ENCODE measurements at regions not wholly inside any gene's neighbourhood (a gene's known extent, or its start where the extent isn't known, plus 50 kb on each side); places are given as distances from the start of the nearest gene placed in this dataset.
"Not testable (repeated sequence)": the region's sequence is repeated elsewhere in the genome, so short reads cannot be mapped to it uniquely, and the experiment has no call there.

- Mint-ChIP-seq H3K27me3 (no peaks in the 10 kb centered on the region), H3K27ac (no peak overlapping the region), H3K4me3 (no peak overlapping the region), H3K9me3 (no peaks in the 10 kb centered on the region), H3K4me1 (no peaks in the 10 kb centered on the region), H3K36me3 (ENCODE audit: low read depth) (peaks cover 100% of the 10 kb centered on the region)
- ATAC-seq (replicated peaks): peak; percentile 47
Observed at GRCh38 chr9:92242260-92243136, 51.0 kb downstream of the IARS1 start.

GRCh38 chr9:92236915-92237314 is 56.6 kb downstream of the IARS1 start:
- H3K9me3 Mint-ChIP-seq: no peaks in the 10 kb centered on the region
- no peak overlapping the region for H3K4me3 Mint-ChIP-seq
- ATAC-seq (replicated peaks): no peak
- no peak overlapping the region for H3K27ac Mint-ChIP-seq
- peaks cover 100% of the 10 kb centered on the region for H3K36me3 Mint-ChIP-seq (ENCODE audit: low read depth)
- H3K4me1 Mint-ChIP-seq: no peaks in the 10 kb centered on the region
- H3K27me3 Mint-ChIP-seq: no peaks in the 10 kb centered on the region

- no peak overlapping the region for H3K4me3 Mint-ChIP-seq
- H3K36me3 Mint-ChIP-seq (ENCODE audit: low read depth): peaks cover 97% of the 10 kb centered on the region
- no peaks in the 10 kb centered on the region for H3K4me1 Mint-ChIP-seq
- no peak for ATAC-seq (replicated peaks)
- no peaks in the 10 kb centered on the region for H3K27me3 Mint-ChIP-seq
- H3K27ac Mint-ChIP-seq: no peak overlapping the region
- H3K9me3 Mint-ChIP-seq: no peaks in the 10 kb centered on the region
Observed at GRCh38 chr9:92236465-92236864, 57.0 kb downstream of the IARS1 start.

GRCh38 chr9:92234514-92234913 is 59.0 kb downstream of the IARS1 start:
- Mint-ChIP-seq H3K27me3 (no peaks in the 10 kb centered on the region), H3K4me1 (no peaks in the 10 kb centered on the region), H3K27ac (no peak overlapping the region), H3K36me3 (ENCODE audit: low read depth) (peaks cover 94% of the 10 kb centered on the region), H3K9me3 (no peaks in the 10 kb centered on the region), H3K4me3 (no peak overlapping the region)
- no peak for ATAC-seq (replicated peaks)

GRCh38 chr9:92232190-92232589 is 61.3 kb downstream of the IARS1 start:
- no peak for ATAC-seq (replicated peaks)
- Mint-ChIP-seq H3K27ac (peak overlapping the region; percentile 13), H3K9me3 (no peaks in the 10 kb centered on the region)

GRCh38 chr9:92228628-92229027 is 64.9 kb downstream of the IARS1 start:
- no peak overlapping the region for H3K27ac Mint-ChIP-seq
- H3K27me3 Mint-ChIP-seq: no peaks in the 10 kb centered on the region
- H3K36me3 Mint-ChIP-seq (ENCODE audit: low read depth): peaks cover 88% of the 10 kb centered on the region
- ATAC-seq (replicated peaks): no peak
- H3K4me3 Mint-ChIP-seq: no peak overlapping the region
- H3K9me3 Mint-ChIP-seq: no peaks in the 10 kb centered on the region
- H3K4me1 Mint-ChIP-seq: no peaks in the 10 kb centered on the region

More at GRCh38 chr9:92232190-92232589, 61.3 kb downstream of the IARS1 start:
- Mint-ChIP-seq H3K27me3 (no peaks in the 10 kb centered on the region), H3K36me3 (ENCODE audit: low read depth) (peaks cover 91% of the 10 kb centered on the region), H3K4me3 (no peak overlapping the region), H3K4me1 (no peaks in the 10 kb centered on the region)

GRCh38 chr9:92224177-92224576 is 69.3 kb downstream of the IARS1 start:
- Mint-ChIP-seq H3K36me3 (ENCODE audit: low read depth) (peaks cover 85% of the 10 kb centered on the region), H3K27ac (peak overlapping the region; percentile 9), H3K4me3 (no peak overlapping the region), H3K9me3 (no peaks in the 10 kb centered on the region), H3K4me1 (no peaks in the 10 kb centered on the region), H3K27me3 (no peaks in the 10 kb centered on the region)
- no peak for ATAC-seq (replicated peaks)

GRCh38 chr9:92223758-92224157 is 69.7 kb downstream of the IARS1 start:
- H3K9me3 Mint-ChIP-seq: no peaks in the 10 kb centered on the region
- no peak for ATAC-seq (replicated peaks)
- H3K27me3 Mint-ChIP-seq: no peaks in the 10 kb centered on the region
- peaks cover 85% of the 10 kb centered on the region for H3K36me3 Mint-ChIP-seq (ENCODE audit: low read depth)
- peak overlapping the region; percentile 9 for H3K27ac Mint-ChIP-seq
- no peak overlapping the region for H3K4me3 Mint-ChIP-seq
- H3K4me1 Mint-ChIP-seq: no peaks in the 10 kb centered on the region

- H3K36me3 Mint-ChIP-seq (ENCODE audit: low read depth): peaks cover 67% of the 10 kb centered on the region
- H3K27ac Mint-ChIP-seq: no peak overlapping the region
- H3K9me3 Mint-ChIP-seq: no peaks in the 10 kb centered on the region
Observed at GRCh38 chr9:92208693-92209524, 84.6 kb downstream of the IARS1 start.

GRCh38 chr9:92206488-92206887 is 87.0 kb downstream of the IARS1 start:
- Mint-ChIP-seq H3K36me3 (ENCODE audit: low read depth) (peaks cover 42% of the 10 kb centered on the region), H3K27me3 (no peaks in the 10 kb centered on the region), H3K27ac (no peak overlapping the region), H3K4me3 (no peak overlapping the region), H3K9me3 (no peaks in the 10 kb centered on the region), H3K4me1 (no peaks in the 10 kb centered on the region)
- ATAC-seq (replicated peaks): peak; percentile 31

More at GRCh38 chr9:92208693-92209524, 84.6 kb downstream of the IARS1 start:
- no peak for ATAC-seq (replicated peaks)
- no peaks in the 10 kb centered on the region for H3K27me3 Mint-ChIP-seq
- no peak overlapping the region for H3K4me3 Mint-ChIP-seq
- peaks cover 5% of the 10 kb centered on the region for H3K4me1 Mint-ChIP-seq

GRCh38 chr9:92203887-92204286 is 88.7 kb upstream of the SPTLC1 start:
- not testable (repeated sequence) for H3K27ac Mint-ChIP-seq; H3K4me1 Mint-ChIP-seq; H3K4me3 Mint-ChIP-seq; H3K27me3 Mint-ChIP-seq; ATAC-seq (replicated peaks); H3K9me3 Mint-ChIP-seq
- peaks cover 16% of the 10 kb centered on the region for H3K36me3 Mint-ChIP-seq (ENCODE audit: low read depth)

GRCh38 chr9:92198237-92198636 is 83.0 kb upstream of the SPTLC1 start:
- H3K27me3 Mint-ChIP-seq; H3K36me3 Mint-ChIP-seq (ENCODE audit: low read depth): not testable (repeated sequence)

GRCh38 chr9:92196909-92197308 is 81.7 kb upstream of the SPTLC1 start:
- no peak overlapping the region for H3K27ac Mint-ChIP-seq
- no peaks in the 10 kb centered on the region for H3K4me1 Mint-ChIP-seq
- H3K27me3 Mint-ChIP-seq: peaks cover 13% of the 10 kb centered on the region
- peaks cover 10% of the 10 kb centered on the region for H3K9me3 Mint-ChIP-seq
- no peaks in the 10 kb centered on the region for H3K36me3 Mint-ChIP-seq (ENCODE audit: low read depth)
- no peak overlapping the region for H3K4me3 Mint-ChIP-seq
- ATAC-seq (replicated peaks): no peak

More at GRCh38 chr9:92198237-92198636, 83.0 kb upstream of the SPTLC1 start:
- peaks cover 10% of the 10 kb centered on the region for H3K9me3 Mint-ChIP-seq
- H3K4me3 Mint-ChIP-seq; H3K27ac Mint-ChIP-seq; ATAC-seq (replicated peaks); H3K4me1 Mint-ChIP-seq: not testable (repeated sequence)

GRCh38 chr9:92196400-92196799 is 81.2 kb upstream of the SPTLC1 start:
- Mint-ChIP-seq H3K27ac (no peak overlapping the region), H3K9me3 (peaks cover 10% of the 10 kb centered on the region), H3K36me3 (ENCODE audit: low read depth) (no peaks in the 10 kb centered on the region), H3K4me1 (no peaks in the 10 kb centered on the region), H3K4me3 (no peak overlapping the region), H3K27me3 (peaks cover 13% of the 10 kb centered on the region)
- ATAC-seq (replicated peaks): no peak

GRCh38 chr9:92191801-92192200 is 76.6 kb upstream of the SPTLC1 start:
- peaks cover 4% of the 10 kb centered on the region for H3K9me3 Mint-ChIP-seq
- H3K27ac Mint-ChIP-seq: no peak overlapping the region
- H3K4me3 Mint-ChIP-seq: no peak overlapping the region
- peaks cover 19% of the 10 kb centered on the region for H3K27me3 Mint-ChIP-seq
- H3K36me3 Mint-ChIP-seq (ENCODE audit: low read depth): no peaks in the 10 kb centered on the region
- peaks cover 5% of the 10 kb centered on the region for H3K4me1 Mint-ChIP-seq
- no peak for ATAC-seq (replicated peaks)

All from activated T-helper 17 cell treated with anti-CD3 and anti-CD28 coated beads, Interleukin-2, amount 50 U/mL, for 72 hours (primary cell).